ENCODE measurements at regions not wholly inside any gene's neighbourhood (a gene's known extent, or its start where the extent isn't known, plus 50 kb on each side); places are given as distances from the start of the nearest gene placed in this dataset.

DNA sequence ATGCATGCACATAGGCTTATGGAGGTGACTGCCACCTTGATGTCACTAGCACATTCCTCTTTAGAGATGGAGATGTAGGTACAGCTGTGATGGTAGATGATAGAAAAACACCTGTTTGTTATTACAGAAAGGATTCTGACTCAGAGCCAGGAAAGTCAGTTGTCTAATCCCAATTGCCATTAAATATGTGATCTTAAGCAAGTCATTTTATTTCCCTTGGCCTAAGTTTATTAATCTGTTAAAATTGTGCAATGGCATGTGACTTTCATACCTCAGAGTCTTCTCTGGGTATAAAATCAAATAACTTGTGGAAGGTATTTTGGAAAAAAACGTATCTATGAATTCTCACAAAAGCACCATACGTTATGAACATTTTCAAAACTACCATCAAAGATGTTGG lies 123.9 kb upstream of the BET1 start:
- DNase-seq (ENCODE audit: low spot score) = no peak
- WGBS, 2 donors (ENCODE audit: extremely low coverage in 2 of 2, insufficient read length in 2 of 2, insufficient replicate concordance in 1 of 2) = no CpG with 5 or more reads among the region's 2 CpGs
- H2BK5ac ChIP-seq (ENCODE audit: low read length) = no peak overlapping the region

DNA sequence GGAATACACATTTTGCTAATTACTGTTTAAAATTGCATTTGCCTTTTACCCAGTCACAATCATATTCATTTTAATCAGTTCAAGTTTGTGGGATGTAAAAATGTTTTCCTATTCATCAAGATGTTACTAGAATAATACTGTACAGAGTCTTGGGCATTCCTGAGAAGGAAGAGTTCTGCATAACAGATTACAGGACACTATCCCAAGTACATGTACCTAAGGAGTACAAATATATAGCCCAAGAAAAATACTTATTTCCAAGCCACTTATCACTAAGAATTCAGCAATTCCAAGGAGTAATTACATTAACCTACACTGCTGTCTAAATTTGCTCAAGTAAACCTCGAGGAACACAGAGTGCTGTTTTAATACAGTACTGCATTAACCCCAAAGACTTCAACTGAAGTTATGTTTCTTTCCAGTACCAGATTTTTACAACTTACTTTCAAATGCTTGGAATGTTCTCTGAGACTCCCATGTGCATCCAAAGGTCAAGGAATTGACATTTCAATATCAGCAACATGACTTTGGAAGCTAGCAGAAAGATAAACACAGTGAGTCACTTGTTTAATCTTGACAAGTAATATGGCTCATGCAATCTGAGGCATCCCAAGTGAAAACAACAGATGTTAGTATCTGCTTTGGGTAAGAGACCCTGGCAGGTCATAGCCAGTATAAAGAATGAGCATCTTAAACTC lies 125.4 kb upstream of the BET1 start:
- Histone ChIP-seq H2BK120ac (ENCODE audit: low read depth, low read length) (no peak overlapping the region), H3K23ac (ENCODE audit: low read depth, low read length, poor library complexity) (no peak overlapping the region), H3K18ac (ENCODE audit: low read length) (no peak overlapping the region), H2BK5ac (ENCODE audit: low read length) (no peak overlapping the region), H3K14ac (ENCODE audit: low read length) (no peak overlapping the region), H3K27me3 (ENCODE audit: control insufficient read depth in 3 of 3, insufficient read depth in 3 of 3, low read depth in 1 of 3, low read length in 3 of 3) (no peaks in the 10 kb centered on the region), H3K36me3 (replicated peaks in 1 of 2; ENCODE audit: control insufficient read depth in 2 of 2, insufficient read depth in 2 of 2, low read length in 2 of 2) (no peaks in the 10 kb centered on the region), H2BK15ac (ENCODE audit: low read length) (no peak overlapping the region), H3K9me3 (replicated peaks in 1 of 2; ENCODE audit: control insufficient read depth in 2 of 2, insufficient read depth in 1 of 2, low read depth in 1 of 2, low read length in 2 of 2) (no peaks in the 10 kb centered on the region), H3K4me3 (ENCODE audit: low read length in 2 of 2) (no peak overlapping the region), H3K4ac (ENCODE audit: low read length) (no peak overlapping the region), H3K79me1 (ENCODE audit: low read depth, low read length) (no peaks in the 10 kb centered on the region), H3K4me2 (ENCODE audit: insufficient read depth, low read length, poor library complexity, severe bottlenecking) (no peak overlapping the region), H3K27ac (replicated peaks; ENCODE audit: low read length) (no peak overlapping the region), H2AFZ (ENCODE audit: low read length) (peak overlapping the region; percentile 52), H3K9ac (ENCODE audit: low read depth, low read length, poor library complexity) (no peak overlapping the region), H3K4me1 (ENCODE audit: control insufficient read depth in 2 of 2, insufficient read depth in 1 of 2, low read depth in 1 of 2, low read length in 2 of 2) (peaks cover 0 to 1% of the 10 kb centered on the region in 2 donors), H4K8ac (ENCODE audit: low read depth, low read length) (no peak overlapping the region), H2BK12ac (ENCODE audit: low read length) (no peak overlapping the region), H2AK5ac (ENCODE audit: low read depth, low read length) (no peak overlapping the region), H4K91ac (ENCODE audit: low read depth, low read length, poor library complexity) (no peak overlapping the region)
- no CpG with 5 or more reads among the region's 1 CpG for WGBS, 2 donors (ENCODE audit: extremely low coverage in 2 of 2, insufficient read length in 2 of 2, insufficient replicate concordance in 1 of 2)
- DNase-seq (ENCODE audit: low spot score) = no peak

More for the DNA sequence above, 123.9 kb upstream of the BET1 start:
- H2BK120ac ChIP-seq (ENCODE audit: low read depth, low read length) = no peak overlapping the region
- H4K91ac ChIP-seq (ENCODE audit: low read depth, low read length, poor library complexity) = no peak overlapping the region
- no peak overlapping the region for H3K9ac ChIP-seq (ENCODE audit: low read depth, low read length, poor library complexity)
- H3K27ac ChIP-seq (replicated peaks; ENCODE audit: low read length) = no peak overlapping the region
- no peak overlapping the region for H3K23ac ChIP-seq (ENCODE audit: low read depth, low read length, poor library complexity)
- no peak overlapping the region for H3K4ac ChIP-seq (ENCODE audit: low read length)
- H3K79me1 ChIP-seq (ENCODE audit: low read depth, low read length) = no peaks in the 10 kb centered on the region
- no peaks in the 10 kb centered on the region for H3K4me1 ChIP-seq (ENCODE audit: control insufficient read depth in 2 of 2, insufficient read depth in 1 of 2, low read depth in 1 of 2, low read length in 2 of 2)
- no peak overlapping the region for H2BK15ac ChIP-seq (ENCODE audit: low read length)
- H4K8ac ChIP-seq (ENCODE audit: low read depth, low read length) = no peak overlapping the region
- H2BK12ac ChIP-seq (ENCODE audit: low read length) = no peak overlapping the region
- no peaks in the 10 kb centered on the region for H3K27me3 ChIP-seq (ENCODE audit: control insufficient read depth in 3 of 3, insufficient read depth in 3 of 3, low read depth in 1 of 3, low read length in 3 of 3)
- H3K18ac ChIP-seq (ENCODE audit: low read length) = no peak overlapping the region
- H3K4me3 ChIP-seq (ENCODE audit: low read length in 2 of 2) = no peak overlapping the region
- H3K9me3 ChIP-seq (replicated peaks in 1 of 2; ENCODE audit: control insufficient read depth in 2 of 2, insufficient read depth in 1 of 2, low read depth in 1 of 2, low read length in 2 of 2) = no peaks in the 10 kb centered on the region
- no peaks in the 10 kb centered on the region for H3K36me3 ChIP-seq (replicated peaks in 1 of 2; ENCODE audit: control insufficient read depth in 2 of 2, insufficient read depth in 2 of 2, low read length in 2 of 2)
- H3K14ac ChIP-seq (ENCODE audit: low read length) = no peak overlapping the region
- no peak overlapping the region for H2AFZ ChIP-seq (ENCODE audit: low read length)
- H2AK5ac ChIP-seq (ENCODE audit: low read depth, low read length) = no peak overlapping the region
- no peak overlapping the region for H3K4me2 ChIP-seq (ENCODE audit: insufficient read depth, low read length, poor library complexity, severe bottlenecking)

- Histone ChIP-seq H2BK15ac (ENCODE audit: low read length) (no peak overlapping the region), H3K9me3 (replicated peaks in 1 of 2; ENCODE audit: control insufficient read depth in 2 of 2, insufficient read depth in 1 of 2, low read depth in 1 of 2, low read length in 2 of 2) (no peaks in the 10 kb centered on the region), H3K27me3 (ENCODE audit: control insufficient read depth in 3 of 3, insufficient read depth in 3 of 3, low read depth in 1 of 3, low read length in 3 of 3) (no peaks in the 10 kb centered on the region), H3K14ac (ENCODE audit: low read length) (no peak overlapping the region), H3K79me1 (ENCODE audit: low read depth, low read length) (no peaks in the 10 kb centered on the region), H3K36me3 (replicated peaks in 1 of 2; ENCODE audit: control insufficient read depth in 2 of 2, insufficient read depth in 2 of 2, low read length in 2 of 2) (no peaks in the 10 kb centered on the region), H2AFZ (ENCODE audit: low read length) (no peak overlapping the region), H3K4ac (ENCODE audit: low read length) (no peak overlapping the region), H3K4me2 (ENCODE audit: insufficient read depth, low read length, poor library complexity, severe bottlenecking) (no peak overlapping the region), H3K4me1 (ENCODE audit: control insufficient read depth in 2 of 2, insufficient read depth in 1 of 2, low read depth in 1 of 2, low read length in 2 of 2) (peaks cover 0 to 1% of the 10 kb centered on the region in 2 donors), H3K4me3 (ENCODE audit: low read length in 2 of 2) (no peak overlapping the region), H4K91ac (ENCODE audit: low read depth, low read length, poor library complexity) (no peak overlapping the region), H2BK120ac (ENCODE audit: low read depth, low read length) (no peak overlapping the region), H2BK12ac (ENCODE audit: low read length) (no peak overlapping the region), H3K27ac (replicated peaks; ENCODE audit: low read length) (no peak overlapping the region), H3K23ac (ENCODE audit: low read depth, low read length, poor library complexity) (no peak overlapping the region), H3K18ac (ENCODE audit: low read length) (no peak overlapping the region), H2BK5ac (ENCODE audit: low read length) (no peak overlapping the region), H2AK5ac (ENCODE audit: low read depth, low read length) (no peak overlapping the region), H3K9ac (ENCODE audit: low read depth, low read length, poor library complexity) (no peak overlapping the region), H4K8ac (ENCODE audit: low read depth, low read length) (no peak overlapping the region)
- WGBS, 2 donors (ENCODE audit: extremely low coverage in 2 of 2, insufficient read length in 2 of 2, insufficient replicate concordance in 1 of 2) = no CpG with 5 or more reads among the region's 3 CpGs
- DNase-seq (ENCODE audit: low spot score) = no peak
Observed at GRCh38 chr7:94130716-94131115, 126.6 kb upstream of the BET1 start.

DNA sequence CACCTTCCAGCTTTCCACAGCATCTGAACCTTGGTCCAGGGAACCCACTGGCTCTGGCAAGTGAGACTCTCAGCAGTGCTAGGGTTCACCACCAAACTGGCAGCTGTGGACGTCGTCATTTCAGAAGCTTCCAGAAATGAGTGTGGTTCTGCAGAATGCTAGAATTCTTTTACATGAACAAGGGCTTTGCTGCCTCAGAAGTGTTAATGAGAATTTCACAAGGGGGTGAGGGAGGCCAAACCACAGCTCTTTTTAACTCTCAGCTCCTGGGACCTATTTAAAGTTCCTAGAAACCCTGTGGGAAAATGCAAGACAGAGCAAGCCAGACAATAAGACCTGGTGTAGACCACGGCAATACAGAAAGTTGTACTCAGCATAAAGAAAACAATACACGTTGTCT lies 129.3 kb upstream of the BET1 start:
- H3K4me3 ChIP-seq (ENCODE audit: low read length in 2 of 2) = no peak overlapping the region
- no peaks in the 10 kb centered on the region for H3K9me3 ChIP-seq (replicated peaks in 1 of 2; ENCODE audit: control insufficient read depth in 2 of 2, insufficient read depth in 1 of 2, low read depth in 1 of 2, low read length in 2 of 2)
- no peak overlapping the region for H3K14ac ChIP-seq (ENCODE audit: low read length)
- no peak overlapping the region for H3K9ac ChIP-seq (ENCODE audit: low read depth, low read length, poor library complexity)
- no peak overlapping the region for H3K4me2 ChIP-seq (ENCODE audit: insufficient read depth, low read length, poor library complexity, severe bottlenecking)
- H4K91ac ChIP-seq (ENCODE audit: low read depth, low read length, poor library complexity) = no peak overlapping the region
- no peak overlapping the region for H2AK5ac ChIP-seq (ENCODE audit: low read depth, low read length)
- H2BK120ac ChIP-seq (ENCODE audit: low read depth, low read length) = no peak overlapping the region
- peak overlapping the region; percentile 50 for H2AFZ ChIP-seq (ENCODE audit: low read length)
- no peaks in the 10 kb centered on the region for H3K36me3 ChIP-seq (replicated peaks in 1 of 2; ENCODE audit: control insufficient read depth in 2 of 2, insufficient read depth in 2 of 2, low read length in 2 of 2)
- no peak overlapping the region for H4K8ac ChIP-seq (ENCODE audit: low read depth, low read length)
- DNase-seq (ENCODE audit: low spot score) = no peak
- no peak overlapping the region for H3K4ac ChIP-seq (ENCODE audit: low read length)
- no peaks in the 10 kb centered on the region for H3K79me1 ChIP-seq (ENCODE audit: low read depth, low read length)
- no peak overlapping the region for H3K23ac ChIP-seq (ENCODE audit: low read depth, low read length, poor library complexity)
- no CpG with 5 or more reads among the region's 4 CpGs for WGBS, 2 donors (ENCODE audit: extremely low coverage in 2 of 2, insufficient read length in 2 of 2, insufficient replicate concordance in 1 of 2)
- no peaks in the 10 kb centered on the region for H3K27me3 ChIP-seq (ENCODE audit: control insufficient read depth in 3 of 3, insufficient read depth in 3 of 3, low read depth in 1 of 3, low read length in 3 of 3)
- H2BK15ac ChIP-seq (ENCODE audit: low read length) = no peak overlapping the region
- H2BK12ac ChIP-seq (ENCODE audit: low read length) = no peak overlapping the region
- H3K4me1 ChIP-seq (ENCODE audit: control insufficient read depth in 2 of 2, insufficient read depth in 1 of 2, low read depth in 1 of 2, low read length in 2 of 2) = peaks cover 0 to 1% of the 10 kb centered on the region in 2 donors
- no peak overlapping the region for H3K27ac ChIP-seq (replicated peaks; ENCODE audit: low read length)
- H2BK5ac ChIP-seq (ENCODE audit: low read length) = no peak overlapping the region
- no peak overlapping the region for H3K18ac ChIP-seq (ENCODE audit: low read length)

All from neuronal stem cell (in vitro differentiated cells).